ENCODE measurements at regions not wholly inside any gene's neighbourhood (a gene's known extent, or its start where the extent isn't known, plus 50 kb on each side); places are given as distances from the start of the nearest gene placed in this dataset.

DNA sequence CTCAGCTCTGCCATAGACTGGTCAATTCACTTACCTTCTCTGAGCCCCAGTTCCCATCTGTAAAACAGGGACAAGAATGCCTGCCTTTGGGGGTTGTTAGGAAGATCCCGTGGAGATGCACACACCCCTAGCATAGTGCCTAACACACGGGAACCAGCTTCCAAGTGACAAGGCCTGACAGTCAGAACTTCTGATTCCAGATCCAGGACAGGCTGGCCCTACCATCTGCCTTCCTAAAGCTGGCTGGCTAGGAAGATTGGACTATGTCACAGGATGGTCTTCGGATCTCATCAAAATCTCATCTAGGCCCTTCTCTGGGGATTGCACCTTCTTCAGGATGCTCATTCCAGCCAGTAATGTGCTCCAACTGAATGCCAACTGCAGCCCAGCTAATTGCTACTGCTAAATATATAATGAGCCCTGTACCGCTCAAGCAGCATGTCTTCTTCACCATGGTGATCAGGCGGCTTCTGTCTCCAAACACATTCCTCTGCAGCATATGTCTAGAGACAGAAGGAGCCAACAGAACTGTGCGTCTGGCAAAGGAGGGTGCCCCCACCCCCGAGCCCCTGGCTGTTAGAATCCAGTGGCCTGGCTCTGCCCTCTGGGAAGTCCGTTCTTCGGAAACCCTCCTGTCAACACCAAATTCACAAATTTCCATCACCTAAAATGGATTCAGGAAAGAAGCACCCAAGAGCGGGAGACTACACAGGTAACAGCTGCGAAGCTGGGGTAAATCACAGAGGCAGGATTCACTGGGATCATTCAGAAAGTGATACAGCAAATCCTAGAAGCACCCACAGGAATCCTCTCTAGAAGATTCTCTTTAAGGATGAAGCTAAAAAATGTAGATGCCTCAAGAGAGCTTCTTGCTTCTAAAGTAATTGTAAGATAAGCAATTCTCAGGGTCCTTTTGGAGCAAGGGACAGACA, 142.1 kb upstream of the EEPD1 start:
- TF ChIP-seq, protein P1, sequence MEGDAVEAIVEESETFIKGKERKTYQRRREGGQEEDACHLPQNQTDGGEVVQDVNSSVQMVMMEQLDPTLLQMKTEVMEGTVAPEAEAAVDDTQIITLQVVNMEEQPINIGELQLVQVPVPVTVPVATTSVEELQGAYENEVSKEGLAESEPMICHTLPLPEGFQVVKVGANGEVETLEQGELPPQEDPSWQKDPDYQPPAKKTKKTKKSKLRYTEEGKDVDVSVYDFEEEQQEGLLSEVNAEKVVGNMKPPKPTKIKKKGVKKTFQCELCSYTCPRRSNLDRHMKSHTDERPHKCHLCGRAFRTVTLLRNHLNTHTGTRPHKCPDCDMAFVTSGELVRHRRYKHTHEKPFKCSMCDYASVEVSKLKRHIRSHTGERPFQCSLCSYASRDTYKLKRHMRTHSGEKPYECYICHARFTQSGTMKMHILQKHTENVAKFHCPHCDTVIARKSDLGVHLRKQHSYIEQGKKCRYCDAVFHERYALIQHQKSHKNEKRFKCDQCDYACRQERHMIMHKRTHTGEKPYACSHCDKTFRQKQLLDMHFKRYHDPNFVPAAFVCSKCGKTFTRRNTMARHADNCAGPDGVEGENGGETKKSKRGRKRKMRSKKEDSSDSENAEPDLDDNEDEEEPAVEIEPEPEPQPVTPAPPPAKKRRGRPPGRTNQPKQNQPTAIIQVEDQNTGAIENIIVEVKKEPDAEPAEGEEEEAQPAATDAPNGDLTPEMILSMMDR (conservative IDR thresholded peaks at IDR 0.05; ENCODE audit: control insufficient read depth, insufficient read depth, low read depth, low read length) = no peak
- H3K4me3 ChIP-seq (ENCODE audit: control insufficient read depth, low read depth, low read length) = no peak overlapping the region
- no peak for DNase-seq (ENCODE audit: low read depth)

DNA sequence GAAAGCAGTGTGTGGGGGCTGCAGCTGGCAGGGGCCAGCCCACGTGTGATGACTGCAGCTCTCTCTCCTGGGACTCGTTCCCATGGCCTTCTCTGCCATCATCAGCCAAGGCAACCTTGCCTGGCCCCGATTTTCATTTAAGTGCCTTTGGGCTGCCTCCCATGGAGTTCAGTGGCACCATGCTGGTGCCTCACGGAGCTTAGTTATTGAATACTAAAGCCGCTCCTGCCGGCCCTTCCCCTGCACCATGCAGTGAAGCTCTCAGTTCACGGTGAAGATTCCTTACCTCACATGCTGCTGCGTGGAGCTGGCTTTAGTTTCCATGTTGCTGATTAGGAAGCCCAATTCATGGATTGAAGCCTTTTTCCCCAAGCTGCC, 141.5 kb upstream of the EEPD1 start:
- no peak overlapping the region for H3K4me3 ChIP-seq (ENCODE audit: control insufficient read depth, low read depth, low read length)
- DNase-seq (ENCODE audit: low read depth) = no peak
- TF ChIP-seq, protein P1 (conservative IDR thresholded peaks at IDR 0.05; ENCODE audit: control insufficient read depth, insufficient read depth, low read depth, low read length) = no peak

DNA sequence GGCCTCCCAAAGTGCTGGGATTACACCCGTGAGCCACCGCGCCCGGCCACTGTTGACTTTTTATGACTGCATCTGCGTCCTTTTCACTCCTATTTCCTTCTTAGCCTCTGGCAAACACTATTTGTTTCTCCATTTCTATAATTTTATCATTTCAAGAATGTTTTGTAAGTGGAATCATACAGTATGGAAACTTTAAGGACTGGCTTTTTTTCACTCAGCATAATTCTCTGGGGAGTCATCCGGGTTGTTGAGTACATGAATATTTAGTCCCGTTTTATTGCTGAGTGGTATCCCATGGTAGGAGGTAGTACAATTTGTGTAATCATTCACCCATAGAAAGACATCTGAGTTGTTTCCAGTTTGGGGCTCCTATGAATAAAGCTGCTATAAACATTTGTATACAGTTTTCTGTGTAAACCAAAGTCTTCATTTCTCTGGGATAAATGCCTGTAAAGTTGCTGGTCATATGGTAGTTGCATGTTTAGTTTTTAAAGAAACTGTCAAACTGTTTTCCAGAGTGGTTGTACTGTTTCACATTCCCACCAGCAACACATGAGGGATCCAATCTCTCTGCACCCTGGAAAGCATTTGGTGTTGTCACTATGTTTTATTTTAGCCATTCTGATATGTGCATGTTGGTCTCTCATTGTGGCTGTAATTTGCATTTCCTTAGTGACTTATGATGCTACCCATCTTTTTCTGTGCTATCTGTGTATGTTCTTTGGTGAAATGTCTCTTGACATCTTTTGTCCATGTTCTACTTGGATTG, 139.6 kb upstream of the EEPD1 start:
- no peak for DNase-seq (ENCODE audit: low read depth)

DNA sequence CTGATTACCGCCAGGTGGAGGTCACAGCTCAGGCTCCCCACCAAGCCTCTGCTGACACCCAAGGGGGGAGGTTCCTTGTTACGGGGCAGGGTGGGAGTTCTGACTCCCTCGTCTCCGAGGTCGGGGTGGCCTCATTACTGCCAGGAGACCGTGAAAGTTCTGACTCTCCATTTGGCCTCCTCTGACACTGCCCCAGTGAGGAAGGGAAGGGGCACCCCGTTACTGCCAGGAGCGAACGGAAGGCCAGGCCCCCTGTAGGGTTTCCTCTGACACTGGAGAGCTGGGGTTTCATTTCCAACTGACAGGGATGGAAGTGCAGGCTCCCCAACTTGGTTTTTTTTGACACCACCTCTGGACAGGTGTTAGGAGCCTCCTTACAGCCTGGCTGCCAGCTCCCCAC, 138.1 kb upstream of the EEPD1 start:
- TF ChIP-seq, protein P1 (conservative IDR thresholded peaks at IDR 0.05; ENCODE audit: control insufficient read depth, insufficient read depth, low read depth, low read length) = no peak
- no peak overlapping the region for H3K4me3 ChIP-seq (ENCODE audit: control insufficient read depth, low read depth, low read length)
- no peak for DNase-seq (ENCODE audit: low read depth)

More for the DNA sequence above, 139.6 kb upstream of the EEPD1 start:
- no peak overlapping the region for H3K4me3 ChIP-seq (ENCODE audit: control insufficient read depth, low read depth, low read length)
- TF ChIP-seq, protein P1 (conservative IDR thresholded peaks at IDR 0.05; ENCODE audit: control insufficient read depth, insufficient read depth, low read depth, low read length) = no peak

DNA sequence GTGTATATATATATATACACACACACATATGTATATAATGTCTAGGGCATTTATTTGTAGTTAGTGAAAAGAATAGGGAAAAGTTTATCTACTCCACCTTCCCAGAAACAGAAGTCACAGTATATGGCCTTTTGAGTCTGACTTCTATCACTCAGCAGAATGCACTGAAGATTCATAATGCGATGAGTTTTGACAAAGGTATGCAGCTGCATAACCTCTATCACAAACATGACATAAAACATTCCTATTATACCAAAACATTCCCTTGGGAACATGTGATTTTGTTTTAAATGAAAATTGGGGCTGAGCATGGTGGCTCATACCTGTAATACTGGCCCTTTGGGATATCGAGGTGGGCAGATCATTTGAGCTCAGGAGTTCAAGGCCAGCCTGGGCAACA, 137.3 kb upstream of the EEPD1 start:
- DNase-seq (ENCODE audit: low read depth) = peak; percentile 51
- no peak overlapping the region for H3K4me3 ChIP-seq (ENCODE audit: control insufficient read depth, low read depth, low read length)
- TF ChIP-seq, protein P1 (conservative IDR thresholded peaks at IDR 0.05; ENCODE audit: control insufficient read depth, insufficient read depth, low read depth, low read length) = no peak

DNA sequence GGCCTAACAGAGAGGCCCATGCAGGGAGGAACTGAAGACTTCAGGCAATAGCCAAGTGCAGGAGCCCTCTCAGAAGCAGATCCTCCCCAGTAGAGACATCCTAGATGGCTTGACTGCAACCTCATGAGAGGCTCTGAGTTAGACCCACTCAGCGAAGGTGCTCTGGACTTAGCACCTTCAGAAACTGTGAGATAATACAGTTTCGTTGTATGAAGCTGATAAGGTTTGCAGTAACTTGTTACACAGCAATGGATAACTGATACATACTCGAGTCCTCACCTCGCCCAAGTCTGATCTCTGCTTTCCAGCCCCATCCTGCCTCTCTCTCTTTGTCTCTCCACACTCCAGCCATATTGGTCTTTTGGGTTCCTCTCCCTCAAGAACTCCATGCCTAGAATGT, 136.4 kb upstream of the EEPD1 start:
- no peak for DNase-seq (ENCODE audit: low read depth)
- TF ChIP-seq, protein P1 (conservative IDR thresholded peaks at IDR 0.05; ENCODE audit: control insufficient read depth, insufficient read depth, low read depth, low read length) = no peak
- H3K4me3 ChIP-seq (ENCODE audit: control insufficient read depth, low read depth, low read length) = no peak overlapping the region
